Mammary epithelial cell (primary cell): ENCODE measurements at regions not wholly inside any gene's neighbourhood (a gene's known extent, or its start where the extent isn't known, plus 50 kb on each side); places are given as distances from the start of the nearest gene placed in this dataset.

Experiments
- EZH2 ChIP-seq: IDR thresholded peaks from 2 replicates; pipeline ENCODE4 v1.6.1; 2012; ENCODE audit warnings: low read length, inconsistent platforms, borderline replicate concordance
- TF ChIP-seq, protein P1 (sequence below), 2 donors: IDR thresholded peaks in 1 of 2; conservative IDR thresholded peaks in 1 of 2; 2 replicates each; pipeline ENCODE4 v1.5.1; 2011 to 2012; ENCODE audit warnings: inconsistent platforms in 2 of 2, low read length in 2 of 2, mild to moderate bottlenecking in 2 of 2, control low read depth in 1 of 2, low read depth in 1 of 2; ENCODE audit not compliant: insufficient read depth in 1 of 2; ENCODE audit errors: extremely low read depth in 1 of 2

- TF ChIP-seq, protein P1, sequence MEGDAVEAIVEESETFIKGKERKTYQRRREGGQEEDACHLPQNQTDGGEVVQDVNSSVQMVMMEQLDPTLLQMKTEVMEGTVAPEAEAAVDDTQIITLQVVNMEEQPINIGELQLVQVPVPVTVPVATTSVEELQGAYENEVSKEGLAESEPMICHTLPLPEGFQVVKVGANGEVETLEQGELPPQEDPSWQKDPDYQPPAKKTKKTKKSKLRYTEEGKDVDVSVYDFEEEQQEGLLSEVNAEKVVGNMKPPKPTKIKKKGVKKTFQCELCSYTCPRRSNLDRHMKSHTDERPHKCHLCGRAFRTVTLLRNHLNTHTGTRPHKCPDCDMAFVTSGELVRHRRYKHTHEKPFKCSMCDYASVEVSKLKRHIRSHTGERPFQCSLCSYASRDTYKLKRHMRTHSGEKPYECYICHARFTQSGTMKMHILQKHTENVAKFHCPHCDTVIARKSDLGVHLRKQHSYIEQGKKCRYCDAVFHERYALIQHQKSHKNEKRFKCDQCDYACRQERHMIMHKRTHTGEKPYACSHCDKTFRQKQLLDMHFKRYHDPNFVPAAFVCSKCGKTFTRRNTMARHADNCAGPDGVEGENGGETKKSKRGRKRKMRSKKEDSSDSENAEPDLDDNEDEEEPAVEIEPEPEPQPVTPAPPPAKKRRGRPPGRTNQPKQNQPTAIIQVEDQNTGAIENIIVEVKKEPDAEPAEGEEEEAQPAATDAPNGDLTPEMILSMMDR (conservative IDR thresholded peaks at IDR 0.05 in 1 of 2, IDR thresholded peaks at IDR 0.05 in 1 of 2; ENCODE audit: extremely low read depth in 1 of 2, insufficient read depth in 1 of 2, low read depth in 1 of 2, low read length in 2 of 2): no peak
- TF ChIP-seq EZH2: no peak
These were observed 230.4 kb upstream of the MAGI2 start for GRCh38 chr7:79683916-79684315.
